Fibroblast of lung (primary cell): ENCODE measurements at regions not wholly inside any gene's neighbourhood (a gene's known extent, or its start where the extent isn't known, plus 50 kb on each side); places are given as distances from the start of the nearest gene placed in this dataset.
A peak's percentile ranks its signal among the peaks of the same experiment; 100 is the strongest.

Experiments
- DNase-seq, 2 donors: peaks; one replicate each; pipeline versions ENCODE4 v3.0.0 to v3.0.0-alpha.2; 2010; ENCODE audit warnings: low read depth in 2 of 2
- H2AFZ ChIP-seq: 2 replicates; pipeline ENCODE4 v1.5.1; 2012; ENCODE audit warnings: low read length, control low read depth, inconsistent platforms
- H3K27ac ChIP-seq: 2 replicates; pipeline ENCODE4 v1.5.1; 2011; ENCODE audit warnings: low read length, control low read depth; ENCODE audit not compliant: insufficient read depth
- H3K27me3 ChIP-seq: 2 replicates; pipeline ENCODE4 v1.5.1; 2011; ENCODE audit warnings: mild to moderate bottlenecking, low read length; ENCODE audit not compliant: control insufficient read depth, insufficient read depth
- H3K36me3 ChIP-seq: 2 replicates; pipeline ENCODE4 v1.5.1; 2011; ENCODE audit warnings: low read length; ENCODE audit not compliant: control insufficient read depth, insufficient read depth
- H3K4me1 ChIP-seq: 2 replicates; pipeline ENCODE4 v1.5.1; 2011; ENCODE audit warnings: low read length; ENCODE audit not compliant: control insufficient read depth, insufficient read depth; ENCODE audit errors: extremely low read depth
- H3K4me2 ChIP-seq: 2 replicates; pipeline ENCODE4 v1.5.1; 2011; ENCODE audit warnings: low read length, control low read depth; ENCODE audit not compliant: insufficient read depth; ENCODE audit errors: extremely low read depth
- H3K4me3 ChIP-seq, 4 experiments: fragments of 200-600 bp in 1 of 4; sonication (generic) in 1 of 4; replicated peaks in 1 of 4; 2 replicates each; pipeline ENCODE4 v1.5.1; 2011 to 2016; ENCODE audit warnings: low read length in 4 of 4, low read depth in 3 of 4, mild to moderate bottlenecking in 3 of 4, control low read depth in 2 of 4, inconsistent platforms in 1 of 4, mixed read lengths in 1 of 4; ENCODE audit not compliant: insufficient read depth in 1 of 4; ENCODE audit errors: control extremely low read depth in 1 of 4
- H3K79me2 ChIP-seq: 2 replicates; pipeline ENCODE4 v1.5.1; 2012; ENCODE audit warnings: mild to moderate bottlenecking, low read length, inconsistent platforms; ENCODE audit not compliant: control insufficient read depth, insufficient read depth
- H3K9ac ChIP-seq: 2 replicates; pipeline ENCODE4 v1.5.1; 2011; ENCODE audit warnings: mild to moderate bottlenecking, low read length, control low read depth; ENCODE audit not compliant: insufficient read depth
- H3K9me3 ChIP-seq: 2 replicates; pipeline ENCODE4 v1.5.1; 2012; ENCODE audit warnings: low read depth, low read length; ENCODE audit not compliant: control insufficient read depth, insufficient read depth
- H4K20me1 ChIP-seq: 2 replicates; pipeline ENCODE4 v1.5.1; 2011; ENCODE audit warnings: low read length; ENCODE audit not compliant: control insufficient read depth, insufficient read depth; ENCODE audit errors: extremely low read depth
- EZH2 ChIP-seq: IDR thresholded peaks from 2 replicates; pipeline ENCODE4 v1.5.1; 2012; ENCODE audit warnings: low read length, control low read depth, mild to moderate bottlenecking; ENCODE audit errors: missing control alignments
- TF ChIP-seq, protein P1 (sequence below), 2 donors: IDR thresholded peaks in 1 of 2; conservative IDR thresholded peaks in 1 of 2; 1 replicate in 1 of 2; 2 replicates in 1 of 2; pipeline ENCODE4 v1.5.1; 2011 to 2012; ENCODE audit warnings: low read length in 2 of 2, control low read depth in 1 of 2, inconsistent platforms in 1 of 2, low read depth in 1 of 2, mild to moderate bottlenecking in 1 of 2

DNA sequence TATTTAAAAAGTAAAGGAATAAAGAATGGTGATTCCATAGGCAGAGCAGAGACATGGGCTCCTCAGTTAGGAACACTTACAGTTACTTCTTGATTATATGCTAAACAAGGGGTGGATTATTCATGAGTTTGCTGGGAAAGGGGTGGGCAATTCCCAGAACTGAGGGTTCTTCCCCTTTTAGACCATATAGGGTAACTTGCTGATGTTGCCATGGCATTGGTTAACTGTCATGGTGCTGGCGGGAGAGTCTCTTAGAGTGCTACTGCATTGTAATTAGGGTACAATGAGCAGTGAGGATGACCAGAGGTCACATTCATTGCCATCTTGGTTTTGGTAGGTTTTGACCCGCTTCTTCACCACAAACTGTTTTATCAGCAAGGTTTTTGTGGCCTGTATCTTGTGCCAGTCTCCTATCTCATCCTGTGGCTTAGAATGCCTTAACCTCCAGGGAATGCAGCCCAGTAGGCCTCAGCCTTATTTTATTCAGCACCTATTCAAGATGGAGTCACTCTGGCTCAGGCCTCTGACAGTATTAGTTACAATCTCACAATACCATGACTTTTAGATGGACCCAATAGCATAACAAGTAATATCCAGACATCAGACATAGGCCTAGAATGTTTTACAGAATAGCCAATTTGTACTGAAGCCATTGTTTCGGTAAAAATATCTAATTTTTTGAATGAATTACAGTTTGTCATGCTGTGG is 106.8 kb downstream of the ZBTB18 start:
- TF ChIP-seq, protein P1, sequence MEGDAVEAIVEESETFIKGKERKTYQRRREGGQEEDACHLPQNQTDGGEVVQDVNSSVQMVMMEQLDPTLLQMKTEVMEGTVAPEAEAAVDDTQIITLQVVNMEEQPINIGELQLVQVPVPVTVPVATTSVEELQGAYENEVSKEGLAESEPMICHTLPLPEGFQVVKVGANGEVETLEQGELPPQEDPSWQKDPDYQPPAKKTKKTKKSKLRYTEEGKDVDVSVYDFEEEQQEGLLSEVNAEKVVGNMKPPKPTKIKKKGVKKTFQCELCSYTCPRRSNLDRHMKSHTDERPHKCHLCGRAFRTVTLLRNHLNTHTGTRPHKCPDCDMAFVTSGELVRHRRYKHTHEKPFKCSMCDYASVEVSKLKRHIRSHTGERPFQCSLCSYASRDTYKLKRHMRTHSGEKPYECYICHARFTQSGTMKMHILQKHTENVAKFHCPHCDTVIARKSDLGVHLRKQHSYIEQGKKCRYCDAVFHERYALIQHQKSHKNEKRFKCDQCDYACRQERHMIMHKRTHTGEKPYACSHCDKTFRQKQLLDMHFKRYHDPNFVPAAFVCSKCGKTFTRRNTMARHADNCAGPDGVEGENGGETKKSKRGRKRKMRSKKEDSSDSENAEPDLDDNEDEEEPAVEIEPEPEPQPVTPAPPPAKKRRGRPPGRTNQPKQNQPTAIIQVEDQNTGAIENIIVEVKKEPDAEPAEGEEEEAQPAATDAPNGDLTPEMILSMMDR (conservative IDR thresholded peaks at IDR 0.05 in 1 of 2, IDR thresholded peaks at IDR 0.05 in 1 of 2; ENCODE audit: low read depth in 1 of 2, low read length in 2 of 2) = no peak
- no peak for TF ChIP-seq EZH2
- Histone ChIP-seq H3K9me3 (no peaks in the 10 kb centered on the region), H3K4me3 (no peak overlapping the region), H3K79me2 (no peaks in the 10 kb centered on the region), H3K27ac (no peak overlapping the region), H3K9ac (no peak overlapping the region), H3K4me2 (no peak overlapping the region), H2AFZ (no peak overlapping the region), H3K27me3 (no peaks in the 10 kb centered on the region), H3K36me3 (no peaks in the 10 kb centered on the region), H4K20me1 (no peaks in the 10 kb centered on the region), H3K4me1 (peaks cover 2% of the 10 kb centered on the region)
- DNase-seq = no peak

DNA sequence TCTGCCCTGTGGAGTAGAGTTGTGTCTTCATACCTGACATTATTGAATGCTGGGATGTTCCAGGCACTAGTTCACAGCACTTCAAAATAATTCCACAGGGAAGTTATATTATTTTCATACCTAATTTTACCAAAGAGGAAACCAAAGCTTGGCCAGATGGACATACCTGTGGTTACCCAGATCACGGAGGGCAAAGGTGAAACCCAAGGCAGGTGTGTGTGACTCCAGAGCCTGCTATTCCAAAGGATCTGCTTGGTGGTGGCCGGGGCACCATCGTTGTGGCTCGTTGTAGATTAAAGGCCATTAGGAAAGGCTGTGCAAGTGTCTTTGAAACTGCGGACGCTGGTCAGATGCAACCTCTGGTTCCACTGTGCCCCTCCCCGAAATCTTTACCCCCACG is 108.6 kb downstream of the ZBTB18 start:
- DNase-seq = no peak
- H4K20me1 ChIP-seq = no peaks in the 10 kb centered on the region
- H2AFZ ChIP-seq = no peak overlapping the region
- no peaks in the 10 kb centered on the region for H3K79me2 ChIP-seq
- no peak overlapping the region for H3K27ac ChIP-seq
- no peak for TF ChIP-seq EZH2
- TF ChIP-seq, protein P1 (conservative IDR thresholded peaks at IDR 0.05 in 1 of 2, IDR thresholded peaks at IDR 0.05 in 1 of 2; ENCODE audit: low read depth in 1 of 2, low read length in 2 of 2) = no peak
- H3K4me3 ChIP-seq = no peak overlapping the region
- H3K36me3 ChIP-seq = no peaks in the 10 kb centered on the region
- no peak overlapping the region for H3K4me2 ChIP-seq
- H3K27me3 ChIP-seq = no peaks in the 10 kb centered on the region
- no peaks in the 10 kb centered on the region for H3K9me3 ChIP-seq
- no peak overlapping the region for H3K9ac ChIP-seq
- H3K4me1 ChIP-seq = peaks cover 15% of the 10 kb centered on the region

DNA sequence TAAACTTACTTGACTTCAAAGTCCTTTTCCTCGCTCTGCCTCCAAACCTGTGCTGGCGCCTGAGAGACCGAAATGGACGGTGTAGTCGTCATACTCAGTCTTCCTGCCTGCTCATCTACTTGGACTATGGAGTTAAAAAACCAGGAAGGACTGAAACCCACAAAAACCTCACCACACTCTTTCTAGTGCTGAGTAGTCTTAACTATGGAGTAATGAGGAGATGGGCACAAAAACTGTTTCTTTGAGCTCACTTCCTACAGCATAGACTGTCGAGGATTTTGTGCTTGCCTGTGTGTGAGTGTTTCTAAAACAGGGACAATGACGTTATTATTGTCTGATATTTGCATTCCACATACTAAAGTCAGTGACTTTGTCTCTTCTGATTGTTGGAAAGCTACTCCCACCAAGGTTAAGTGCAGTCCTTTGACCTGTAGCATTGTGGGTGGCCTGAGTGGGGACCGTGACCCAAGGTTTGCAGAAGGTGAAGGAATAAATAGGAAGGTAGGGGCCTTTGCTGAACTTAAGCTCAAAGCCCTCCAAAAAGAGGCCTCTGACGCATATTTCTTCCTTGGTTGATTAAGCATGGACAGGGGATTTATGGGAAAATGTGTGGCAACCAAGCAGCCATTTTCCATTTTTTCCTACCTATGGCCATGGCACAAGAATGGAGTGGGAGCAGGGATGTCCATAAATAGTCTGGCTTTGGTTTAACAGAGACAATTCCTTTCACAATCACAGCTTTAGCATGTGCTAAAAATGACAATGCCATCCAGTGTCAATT is 109.6 kb downstream of the ZBTB18 start:
- Histone ChIP-seq H3K9ac (no peak overlapping the region), H3K4me1 (peaks cover 16% of the 10 kb centered on the region)
- peak in 1 of 2 donors; percentile 53 for DNase-seq

More for the DNA sequence above, 109.6 kb downstream of the ZBTB18 start:
- Histone ChIP-seq H3K27me3 (no peaks in the 10 kb centered on the region), H3K79me2 (no peaks in the 10 kb centered on the region), H2AFZ (no peak overlapping the region), H3K9me3 (no peaks in the 10 kb centered on the region), H3K4me3 (no peak overlapping the region), H3K36me3 (no peaks in the 10 kb centered on the region), H3K27ac (no peak overlapping the region), H4K20me1 (no peaks in the 10 kb centered on the region), H3K4me2 (no peak overlapping the region)
- TF ChIP-seq, protein P1 (conservative IDR thresholded peaks at IDR 0.05 in 1 of 2, IDR thresholded peaks at IDR 0.05 in 1 of 2; ENCODE audit: low read depth in 1 of 2, low read length in 2 of 2) = no peak
- no peak for TF ChIP-seq EZH2
